Uterus (tissue), 3 donors: ENCODE measurements at regions not wholly inside any gene's neighbourhood (a gene's known extent, or its start where the extent isn't known, plus 50 kb on each side); places are given as distances from the start of the nearest gene placed in this dataset.
"Not testable (repeated sequence)": the region's sequence is repeated elsewhere in the genome, so short reads cannot be mapped to it uniquely, and the experiment has no call there.

Experiments
- DNase-seq, 2 donors: peaks; one replicate each; pipeline ENCODE4 v3.0.0-alpha.2; 2019 to 2020
- H3K27ac ChIP-seq, 2 donors: fragments of 200-600 bp; sonication (generic); 1 replicate in 1 of 2; 2 replicates in 1 of 2; pipeline ENCODE4 v1.5.1; 2016 to 2018
- H3K27me3 ChIP-seq, 2 donors: fragments of 200-600 bp; sonication (generic); one replicate each; pipeline ENCODE4 v1.5.1; 2018 to 2019; ENCODE audit warnings: control low read depth in 1 of 2
- H3K36me3 ChIP-seq, 2 donors: fragments of 200-600 bp; sonication (generic); one replicate each; pipeline ENCODE4 v1.5.1; 2019; ENCODE audit warnings: control low read depth in 1 of 2
- H3K4me1 ChIP-seq, 2 donors: fragments of 200-600 bp; sonication (generic); one replicate each; pipeline ENCODE4 v1.5.1; 2018 to 2019; ENCODE audit warnings: control low read depth in 1 of 2
- H3K4me3 ChIP-seq, 2 donors: fragments of 200-600 bp; sonication (generic); 1 replicate in 1 of 2; 2 replicates in 1 of 2; pipeline ENCODE4 v1.5.1; 2018 to 2019; ENCODE audit warnings: mild to moderate bottlenecking in 1 of 2
- H3K9me3 ChIP-seq, 2 donors: fragments of 200-600 bp; sonication (generic); one replicate each; pipeline ENCODE4 v1.5.1; 2019; ENCODE audit warnings: control low read depth in 1 of 2
- POLR2A ChIP-seq, 2 donors: fragments of 450-650 bp; IDR thresholded peaks; one replicate each; pipeline ENCODE4 v1.6.1; 2016; ENCODE audit warnings: antibody characterized with exemption in 2 of 2, mild to moderate bottlenecking in 1 of 2, moderate library complexity in 1 of 2
- intact Hi-C: fragments of 100-400 bp; cut with DNase I; formaldehyde crosslinking; loops from one replicate; pipeline ENCODE4 v1.15.1; 2023; ENCODE audit warnings: low total_unique reads
- TF ChIP-seq, protein P1 (sequence below), 4 experiments: fragments of 200-600 bp in 2 of 4; fragments of 450-650 bp in 2 of 4; sonication (generic) in 2 of 4; IDR thresholded peaks; one replicate each; pipeline ENCODE4 v1.5.1; 2016 to 2019; ENCODE audit warnings: antibody characterized with exemption in 4 of 4, mild to moderate bottlenecking in 2 of 4, moderate library complexity in 1 of 4
- donor health status: DM: yes; HTN: yes; CAD: no.

- DNase-seq: no peak
- Histone ChIP-seq H3K27ac (no peak overlapping the region), H3K27me3 (no peaks in the 10 kb centered on the region), H3K36me3 (no peaks in the 10 kb centered on the region), H3K4me3 (no peak overlapping the region), H3K9me3 (no peaks in the 10 kb centered on the region), H3K4me1 (no peaks in the 10 kb centered on the region)
- no peak for TF ChIP-seq POLR2A (IDR thresholded peaks at IDR 0.05)
- TF ChIP-seq, protein P1, sequence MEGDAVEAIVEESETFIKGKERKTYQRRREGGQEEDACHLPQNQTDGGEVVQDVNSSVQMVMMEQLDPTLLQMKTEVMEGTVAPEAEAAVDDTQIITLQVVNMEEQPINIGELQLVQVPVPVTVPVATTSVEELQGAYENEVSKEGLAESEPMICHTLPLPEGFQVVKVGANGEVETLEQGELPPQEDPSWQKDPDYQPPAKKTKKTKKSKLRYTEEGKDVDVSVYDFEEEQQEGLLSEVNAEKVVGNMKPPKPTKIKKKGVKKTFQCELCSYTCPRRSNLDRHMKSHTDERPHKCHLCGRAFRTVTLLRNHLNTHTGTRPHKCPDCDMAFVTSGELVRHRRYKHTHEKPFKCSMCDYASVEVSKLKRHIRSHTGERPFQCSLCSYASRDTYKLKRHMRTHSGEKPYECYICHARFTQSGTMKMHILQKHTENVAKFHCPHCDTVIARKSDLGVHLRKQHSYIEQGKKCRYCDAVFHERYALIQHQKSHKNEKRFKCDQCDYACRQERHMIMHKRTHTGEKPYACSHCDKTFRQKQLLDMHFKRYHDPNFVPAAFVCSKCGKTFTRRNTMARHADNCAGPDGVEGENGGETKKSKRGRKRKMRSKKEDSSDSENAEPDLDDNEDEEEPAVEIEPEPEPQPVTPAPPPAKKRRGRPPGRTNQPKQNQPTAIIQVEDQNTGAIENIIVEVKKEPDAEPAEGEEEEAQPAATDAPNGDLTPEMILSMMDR (IDR thresholded peaks at IDR 0.05): no peak
- intact Hi-C loops: no loop called here
These were observed 449.9 kb downstream of the POM121L12 start for GRCh38 chr7:53485354-53485753.

- intact Hi-C loops: no loop called here
- Histone ChIP-seq H3K36me3 (no peaks in the 10 kb centered on the region), H3K27ac (no peak overlapping the region), H3K27me3 (no peaks in the 10 kb centered on the region), H3K9me3 (no peaks in the 10 kb centered on the region), H3K4me1 (no peaks in the 10 kb centered on the region), H3K4me3 (no peak overlapping the region)
- no peak for TF ChIP-seq POLR2A (IDR thresholded peaks at IDR 0.05)
- TF ChIP-seq, protein P1 (IDR thresholded peaks at IDR 0.05): no peak
- DNase-seq: no peak
These were observed 455.6 kb downstream of the POM121L12 start for GRCh38 chr7:53491051-53491450.

GRCh38 chr7:53495181-53495580 is 459.7 kb downstream of the POM121L12 start:
- H3K27me3 ChIP-seq, H3K9me3 ChIP-seq, H3K27ac ChIP-seq, H3K36me3 ChIP-seq, intact Hi-C loops, H3K4me3 ChIP-seq, H3K4me1 ChIP-seq, DNase-seq: not testable (repeated sequence)

DNA sequence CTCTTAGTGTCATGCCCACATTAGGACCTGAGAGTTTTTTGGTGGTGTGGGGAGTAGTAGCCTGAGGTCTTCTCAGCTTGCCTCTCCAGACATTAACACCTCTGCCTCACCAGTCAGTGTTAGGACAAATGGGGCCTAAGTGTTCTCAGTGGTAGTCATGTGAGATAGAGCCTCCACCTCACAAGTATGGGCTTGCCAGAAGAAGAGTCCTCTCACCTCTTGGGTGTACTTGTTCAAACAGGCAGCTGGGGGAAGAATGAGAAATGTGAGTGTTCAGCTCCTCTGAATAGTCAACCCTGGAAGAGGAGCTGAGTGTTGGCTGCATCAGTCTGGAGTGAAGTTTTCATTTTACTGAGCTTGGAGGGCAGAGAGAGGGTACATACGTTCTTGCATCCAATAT is 464.6 kb downstream of the POM121L12 start:
- no peaks in the 10 kb centered on the region for H3K4me1 ChIP-seq
- H3K27ac ChIP-seq: no peak overlapping the region
- no peak overlapping the region for H3K4me3 ChIP-seq
- H3K9me3 ChIP-seq: no peaks in the 10 kb centered on the region
- peaks cover 0 to 3% of the 10 kb centered on the region in 2 donors for H3K36me3 ChIP-seq
- intact Hi-C loops: no loop called here
- no peak for DNase-seq
- TF ChIP-seq POLR2A (IDR thresholded peaks at IDR 0.05): no peak
- TF ChIP-seq, protein P1 (IDR thresholded peaks at IDR 0.05): no peak
- H3K27me3 ChIP-seq: no peaks in the 10 kb centered on the region

GRCh38 chr7:53504914-53505313 is 469.5 kb downstream of the POM121L12 start:
- no peaks in the 10 kb centered on the region for H3K4me1 ChIP-seq
- no peak overlapping the region for H3K27ac ChIP-seq
- intact Hi-C loops: no loop called here
- H3K9me3 ChIP-seq: no peaks in the 10 kb centered on the region
- no peak overlapping the region for H3K4me3 ChIP-seq
- H3K27me3 ChIP-seq: no peaks in the 10 kb centered on the region
- TF ChIP-seq POLR2A (IDR thresholded peaks at IDR 0.05): no peak
- TF ChIP-seq, protein P1 (IDR thresholded peaks at IDR 0.05): no peak
- DNase-seq: no peak
- no peaks in the 10 kb centered on the region for H3K36me3 ChIP-seq

DNA sequence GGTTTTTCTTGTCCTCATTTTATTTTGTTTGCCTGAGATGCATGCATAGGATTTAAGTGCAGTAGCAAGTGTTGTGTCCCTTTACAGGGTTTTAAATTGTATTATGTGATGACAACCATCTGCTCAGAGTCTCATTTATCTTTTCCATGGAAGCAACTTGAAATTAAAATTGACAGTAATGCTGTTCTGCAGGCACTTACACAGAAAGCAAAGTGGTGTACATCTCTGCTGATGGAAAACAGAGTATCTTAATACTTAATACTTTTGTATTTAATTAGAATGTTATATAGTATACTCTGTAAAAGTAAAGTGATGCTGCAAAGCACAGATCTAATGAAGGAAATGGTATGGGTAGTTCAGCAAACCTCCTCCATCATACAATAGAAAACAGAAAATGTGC is 482.9 kb downstream of the POM121L12 start:
- intact Hi-C loops: no loop called here
- H3K36me3 ChIP-seq: no peaks in the 10 kb centered on the region
- H3K27ac ChIP-seq: no peak overlapping the region
- H3K9me3 ChIP-seq: no peaks in the 10 kb centered on the region
- no peaks in the 10 kb centered on the region for H3K4me1 ChIP-seq
- TF ChIP-seq, protein P1 (IDR thresholded peaks at IDR 0.05): no peak
- no peak for TF ChIP-seq POLR2A (IDR thresholded peaks at IDR 0.05)
- H3K27me3 ChIP-seq: no peaks in the 10 kb centered on the region
- H3K4me3 ChIP-seq: no peak overlapping the region
- no peak for DNase-seq
